Stimulated activated memory B cell treated with anti-CD40 and anti-IgM and Interleukin-4, amounts not matched to agents 10 μg/mL and 1 μg/mL and 100 μg/mL, for 72 hours (primary cell): ENCODE measurements at regions not wholly inside any gene's neighbourhood (a gene's known extent, or its start where the extent isn't known, plus 50 kb on each side); places are given as distances from the start of the nearest gene placed in this dataset.
"Not testable (repeated sequence)": the region's sequence is repeated elsewhere in the genome, so short reads cannot be mapped to it uniquely, and the experiment has no call there.

Experiments
- ATAC-seq: fragments of 150-1000 bp; cut with Tn5 transposase; 2 replicates; pipeline ENCODE4 v1.10.0; 2021
- H3K27ac Mint-ChIP-seq: one replicate; pipeline ENCODE4 v1.8.0; 2022; ENCODE audit warnings: mild to moderate bottlenecking, mixed read lengths
- H3K27me3 Mint-ChIP-seq: one replicate; pipeline ENCODE4 v1.8.0; 2022; ENCODE audit warnings: mixed read lengths
- H3K36me3 Mint-ChIP-seq: one replicate; pipeline ENCODE4 v1.8.0; 2022; ENCODE audit warnings: mixed read lengths
- H3K4me1 Mint-ChIP-seq: one replicate; pipeline ENCODE4 v1.8.0; 2022; ENCODE audit warnings: mixed read lengths
- H3K4me3 Mint-ChIP-seq: one replicate; pipeline ENCODE4 v1.8.0; 2022; ENCODE audit warnings: mild to moderate bottlenecking, moderate library complexity, mixed read lengths
- H3K9me3 Mint-ChIP-seq: one replicate; pipeline ENCODE4 v1.8.0; 2022; ENCODE audit warnings: mixed read lengths

DNA sequence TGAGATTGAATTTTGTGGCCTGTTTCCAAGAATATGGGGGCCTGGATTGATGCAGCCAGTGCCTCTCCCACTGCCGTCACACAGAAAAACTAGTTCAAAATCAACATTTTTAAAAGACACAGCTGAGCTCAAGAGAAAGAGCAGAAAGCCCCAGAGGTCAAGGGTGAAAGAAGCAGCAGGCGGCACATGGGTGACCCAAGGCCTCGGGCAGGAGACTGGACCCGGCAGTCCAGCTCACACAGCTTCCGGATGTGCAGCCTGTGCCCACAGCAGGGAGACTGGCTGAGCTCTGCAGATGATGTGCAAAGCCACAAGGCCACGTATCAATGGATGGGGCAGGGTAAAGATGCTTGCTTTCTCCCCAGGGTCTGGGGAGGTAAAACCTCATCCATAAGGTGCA is 50.4 kb upstream of the RNF32 start:
- no peaks in the 10 kb centered on the region for H3K27me3 Mint-ChIP-seq
- ATAC-seq = no peak
- H3K4me1 Mint-ChIP-seq = no peaks in the 10 kb centered on the region
- H3K9me3 Mint-ChIP-seq = peaks cover 19% of the 10 kb centered on the region
- H3K36me3 Mint-ChIP-seq = peaks cover 35% of the 10 kb centered on the region
- no peak overlapping the region for H3K27ac Mint-ChIP-seq
- no peak overlapping the region for H3K4me3 Mint-ChIP-seq

DNA sequence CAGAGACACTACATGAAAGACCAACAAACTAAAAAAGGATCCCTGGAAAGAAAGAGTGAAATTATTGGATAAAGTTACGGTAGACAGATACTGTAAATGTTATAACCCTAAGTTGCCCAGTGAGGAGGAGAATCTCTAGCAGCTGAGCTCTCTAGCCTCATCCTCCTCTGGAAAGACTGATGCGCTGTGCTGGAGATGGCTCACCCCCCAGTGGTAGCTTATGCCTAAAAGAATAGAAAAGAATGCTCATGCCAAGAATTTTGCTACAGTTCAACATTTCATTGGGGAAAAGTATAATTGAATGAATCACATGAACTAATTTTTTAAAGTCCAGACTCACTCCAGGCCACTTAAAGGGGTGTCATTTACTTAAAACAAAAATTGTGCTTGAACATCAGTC is 50.8 kb upstream of the RNF32 start:
- no peaks in the 10 kb centered on the region for H3K4me1 Mint-ChIP-seq
- H3K27ac Mint-ChIP-seq = no peak overlapping the region
- no peak overlapping the region for H3K4me3 Mint-ChIP-seq
- H3K27me3 Mint-ChIP-seq = no peaks in the 10 kb centered on the region
- peaks cover 19% of the 10 kb centered on the region for H3K9me3 Mint-ChIP-seq
- H3K36me3 Mint-ChIP-seq = peaks cover 34% of the 10 kb centered on the region
- ATAC-seq = no peak

DNA sequence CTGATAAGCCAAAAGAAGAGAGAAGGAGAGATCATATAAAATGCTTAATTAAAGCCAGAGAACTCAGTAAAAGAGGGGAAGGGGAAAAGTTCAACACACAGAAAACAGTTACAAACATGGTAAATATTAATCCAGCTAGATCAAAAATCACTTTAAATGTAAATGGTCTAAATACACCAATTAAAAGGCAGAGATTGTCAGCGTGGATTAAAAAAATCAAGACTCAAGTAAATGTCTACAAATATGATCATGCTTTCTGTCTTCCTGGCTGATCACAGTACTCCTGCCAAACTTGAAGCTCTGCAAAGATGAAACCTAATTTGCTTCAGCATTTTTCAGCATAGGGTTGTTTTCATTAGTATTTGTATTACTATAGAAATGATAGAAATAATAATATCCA is 54.6 kb upstream of the RNF32 start:
- Mint-ChIP-seq H3K36me3 (peaks cover 17% of the 10 kb centered on the region), H3K9me3 (peaks cover 15% of the 10 kb centered on the region), H3K27me3 (no peaks in the 10 kb centered on the region), H3K27ac (no peak overlapping the region), H3K4me1 (no peaks in the 10 kb centered on the region), H3K4me3 (no peak overlapping the region)
- no peak for ATAC-seq

DNA sequence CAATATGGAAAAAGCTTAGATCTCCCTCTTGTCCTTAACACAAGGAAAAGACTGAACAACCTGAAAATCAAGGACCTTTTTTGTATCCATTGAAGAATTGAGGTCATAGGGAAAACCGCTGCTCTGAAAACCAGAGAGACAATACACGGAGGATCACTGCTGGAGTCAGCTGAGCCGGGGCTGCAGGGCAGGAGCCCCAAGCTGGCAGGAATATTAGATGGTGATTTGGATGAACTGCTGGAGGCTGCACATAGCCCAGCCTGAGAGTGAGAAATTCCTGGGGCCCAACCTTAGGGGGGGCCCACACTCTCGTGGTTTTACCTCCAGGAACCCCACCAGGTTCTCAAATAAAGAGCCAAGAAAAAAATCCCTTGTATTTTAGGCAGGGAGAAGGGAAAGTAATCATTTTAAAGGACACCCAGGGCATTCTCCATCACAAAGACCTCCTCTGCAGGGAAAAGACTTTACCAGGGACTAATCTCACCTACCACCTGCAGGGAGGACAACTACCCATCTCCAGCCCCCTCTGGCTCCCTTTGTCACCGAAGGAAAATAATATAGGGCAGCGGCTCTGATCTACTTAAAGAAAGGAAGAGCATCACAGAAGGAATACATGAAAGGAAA is 55.4 kb upstream of the RNF32 start:
- Mint-ChIP-seq H3K36me3 (peaks cover 17% of the 10 kb centered on the region), H3K27ac (no peak overlapping the region), H3K4me3 (no peak overlapping the region), H3K4me1 (no peaks in the 10 kb centered on the region), H3K27me3 (no peaks in the 10 kb centered on the region), H3K9me3 (peaks cover 15% of the 10 kb centered on the region)
- ATAC-seq = no peak

DNA sequence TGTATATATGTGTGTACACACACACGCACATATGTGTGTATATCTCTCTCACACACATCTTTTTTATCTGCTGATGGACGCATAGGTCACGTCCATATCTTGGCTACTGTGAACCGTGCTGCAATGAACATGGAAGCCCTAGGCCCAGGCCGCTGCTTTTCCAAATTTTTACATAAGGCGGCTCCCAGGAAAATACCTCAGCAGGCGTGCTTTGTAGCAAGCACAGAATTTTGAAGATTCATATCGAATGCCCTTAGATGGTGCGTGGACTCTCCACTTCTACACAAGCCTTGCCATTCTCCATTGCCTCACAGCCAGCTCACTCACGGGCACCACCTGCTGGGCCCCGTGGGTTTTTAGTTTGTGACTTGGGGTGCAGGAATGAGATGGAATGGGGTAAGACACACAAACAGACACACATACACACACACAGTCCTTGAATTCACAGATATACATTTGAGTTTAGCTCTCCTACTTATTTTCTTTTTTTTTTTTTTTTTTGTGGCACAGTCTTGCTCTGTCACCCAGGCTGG is 57.9 kb upstream of the RNF32 start:
- Mint-ChIP-seq H3K36me3 (peaks cover 17% of the 10 kb centered on the region), H3K27ac (no peak overlapping the region), H3K4me3 (no peak overlapping the region), H3K9me3 (peaks cover 15% of the 10 kb centered on the region), H3K27me3 (peaks cover 9% of the 10 kb centered on the region), H3K4me1 (no peaks in the 10 kb centered on the region)
- ATAC-seq = no peak

DNA sequence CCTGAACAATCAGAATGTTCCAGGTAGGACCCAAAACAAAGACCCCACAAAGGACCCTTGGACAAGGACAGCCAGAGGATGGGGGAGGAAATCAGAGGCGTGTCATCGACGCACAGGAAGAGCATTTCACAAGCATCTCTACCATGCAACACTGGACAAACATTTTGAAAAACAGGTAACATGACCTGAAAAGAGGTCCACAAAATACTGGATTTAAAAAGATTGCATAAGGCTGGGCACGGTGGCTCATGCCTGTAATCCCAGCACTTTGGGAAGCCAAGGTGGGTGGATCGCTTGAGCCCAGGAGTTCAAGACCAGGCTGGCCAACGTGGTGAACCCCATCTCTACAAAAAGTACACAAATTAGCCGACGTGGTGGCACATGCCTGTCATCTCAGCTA is 60.5 kb upstream of the RNF32 start:
- Mint-ChIP-seq H3K27ac (no peak overlapping the region), H3K36me3 (peaks cover 1% of the 10 kb centered on the region), H3K4me3 (no peak overlapping the region), H3K9me3 (peaks cover 4% of the 10 kb centered on the region), H3K4me1 (no peaks in the 10 kb centered on the region), H3K27me3 (peaks cover 19% of the 10 kb centered on the region)
- ATAC-seq = no peak

DNA sequence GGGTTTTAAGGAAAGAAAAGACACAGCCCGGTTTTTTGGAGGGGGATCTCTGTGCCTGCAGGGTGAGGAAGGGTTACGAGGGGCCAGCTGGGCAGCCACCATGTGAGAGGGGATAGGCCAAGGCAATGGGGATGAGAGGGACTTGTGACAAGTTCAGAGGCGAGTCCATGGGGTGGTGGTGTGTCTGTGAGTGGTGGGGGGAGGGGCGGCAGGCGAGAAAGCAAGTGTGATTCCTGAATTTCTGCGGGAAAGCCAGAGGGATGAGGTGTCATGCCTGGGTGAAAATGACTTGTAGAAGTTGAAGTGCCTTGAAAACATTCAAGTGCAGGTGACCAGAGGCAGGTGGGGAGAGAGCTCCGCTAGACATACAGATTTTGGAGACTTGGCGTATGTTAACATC is 61.0 kb upstream of the RNF32 start:
- Mint-ChIP-seq H3K36me3 (no peaks in the 10 kb centered on the region), H3K9me3 (peaks cover 3% of the 10 kb centered on the region), H3K27me3 (peaks cover 20% of the 10 kb centered on the region), H3K4me1 (no peaks in the 10 kb centered on the region), H3K27ac (no peak overlapping the region), H3K4me3 (no peak overlapping the region)
- ATAC-seq = no peak

DNA sequence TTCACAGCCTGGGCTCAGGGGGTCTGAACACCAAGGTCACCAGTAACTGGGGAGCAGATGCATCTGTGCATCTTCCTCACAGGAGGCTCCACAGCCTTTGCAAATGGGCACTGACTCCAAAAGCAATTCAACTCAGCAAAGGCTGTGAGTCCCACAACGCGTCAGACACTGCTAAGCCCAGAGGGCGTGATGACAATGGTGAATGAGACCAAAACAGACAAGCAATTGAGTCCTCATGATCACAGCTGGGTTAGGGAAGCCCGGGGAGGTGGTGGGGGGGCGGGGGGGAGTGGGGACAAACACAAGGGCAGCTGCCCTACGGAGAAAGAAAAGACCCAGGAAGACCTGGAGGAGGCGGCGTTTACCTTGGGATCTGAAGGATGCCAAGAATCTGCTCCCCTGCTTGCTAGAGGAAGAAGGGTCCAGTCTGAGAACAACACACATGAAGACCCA is 61.6 kb upstream of the RNF32 start:
- H3K4me1 Mint-ChIP-seq = no peaks in the 10 kb centered on the region
- peaks cover 26% of the 10 kb centered on the region for H3K27me3 Mint-ChIP-seq
- no peaks in the 10 kb centered on the region for H3K36me3 Mint-ChIP-seq
- H3K4me3 Mint-ChIP-seq = no peak overlapping the region
- ATAC-seq = no peak
- no peak overlapping the region for H3K27ac Mint-ChIP-seq
- peaks cover 3% of the 10 kb centered on the region for H3K9me3 Mint-ChIP-seq

DNA sequence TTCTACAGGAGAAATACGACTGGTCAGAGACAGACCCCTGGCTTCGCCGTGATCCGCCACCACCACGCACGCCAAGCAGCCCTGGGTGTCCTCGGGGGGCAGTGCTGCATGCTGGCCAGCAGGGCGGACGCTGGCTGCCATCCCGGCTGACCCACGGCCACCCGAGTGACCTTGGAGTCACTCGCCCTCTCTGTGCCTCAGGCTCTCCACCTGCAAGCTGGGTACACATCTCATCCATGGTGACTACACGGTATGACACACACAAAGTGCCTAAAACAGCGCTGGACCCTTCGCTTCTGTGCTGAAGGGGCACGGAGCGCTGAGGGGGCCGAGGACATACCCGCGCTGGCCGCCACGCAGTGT is 62.0 kb upstream of the RNF32 start:
- no peak for ATAC-seq
- H3K36me3 Mint-ChIP-seq = peaks cover 2% of the 10 kb centered on the region
- no peaks in the 10 kb centered on the region for H3K4me1 Mint-ChIP-seq
- H3K9me3 Mint-ChIP-seq = peaks cover 5% of the 10 kb centered on the region
- H3K4me3 Mint-ChIP-seq = no peak overlapping the region
- H3K27me3 Mint-ChIP-seq = peaks cover 30% of the 10 kb centered on the region
- no peak overlapping the region for H3K27ac Mint-ChIP-seq

DNA sequence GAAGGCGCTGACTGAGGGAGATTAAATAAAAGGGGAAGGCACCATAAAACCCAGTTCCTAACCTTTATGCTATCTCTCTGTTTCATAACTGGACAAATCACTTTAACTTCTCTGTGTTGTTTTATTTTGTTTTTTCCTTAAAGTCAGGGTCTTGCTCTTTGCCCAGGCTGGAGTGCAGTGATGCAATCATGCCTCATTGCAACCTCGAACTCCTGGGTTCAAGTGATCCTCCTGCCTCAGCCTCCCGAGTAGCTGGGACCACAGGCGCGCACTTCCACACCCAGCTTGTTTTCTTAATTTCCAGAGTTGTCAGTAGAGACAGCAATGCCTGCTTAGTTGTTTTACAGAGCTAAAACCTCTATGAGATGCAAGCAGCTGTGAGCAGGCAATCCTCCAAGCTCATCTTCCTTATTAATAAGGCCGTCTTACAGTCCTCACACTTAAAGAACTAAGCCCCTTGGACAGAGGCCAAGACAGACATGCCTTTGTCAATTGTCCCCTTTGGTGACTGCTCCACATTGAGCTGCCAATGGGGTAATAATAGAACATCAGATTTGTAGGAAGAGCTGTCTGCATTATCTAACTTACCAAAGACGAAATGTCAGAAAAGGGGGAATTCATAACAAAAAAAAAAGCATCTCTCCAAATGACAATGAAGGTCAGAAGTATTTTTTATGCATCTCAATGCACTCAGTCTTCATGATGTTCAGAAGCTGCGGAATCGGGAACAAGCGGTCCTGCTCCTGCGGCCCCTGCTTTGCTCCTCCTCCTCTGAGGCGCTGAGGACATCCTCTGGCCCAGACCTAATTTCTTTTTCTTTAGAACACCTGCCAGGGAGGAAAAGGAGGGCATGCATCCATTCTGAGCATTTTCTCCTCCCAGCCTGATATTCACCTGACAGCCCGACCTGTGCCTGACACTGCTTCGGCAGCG is 62.7 kb upstream of the RNF32 start:
- Mint-ChIP-seq H3K4me3 (no peak overlapping the region), H3K27me3 (peaks cover 37% of the 10 kb centered on the region), H3K27ac (no peak overlapping the region), H3K4me1 (no peaks in the 10 kb centered on the region), H3K9me3 (peaks cover 9% of the 10 kb centered on the region), H3K36me3 (peaks cover 6% of the 10 kb centered on the region)
- no peak for ATAC-seq

DNA sequence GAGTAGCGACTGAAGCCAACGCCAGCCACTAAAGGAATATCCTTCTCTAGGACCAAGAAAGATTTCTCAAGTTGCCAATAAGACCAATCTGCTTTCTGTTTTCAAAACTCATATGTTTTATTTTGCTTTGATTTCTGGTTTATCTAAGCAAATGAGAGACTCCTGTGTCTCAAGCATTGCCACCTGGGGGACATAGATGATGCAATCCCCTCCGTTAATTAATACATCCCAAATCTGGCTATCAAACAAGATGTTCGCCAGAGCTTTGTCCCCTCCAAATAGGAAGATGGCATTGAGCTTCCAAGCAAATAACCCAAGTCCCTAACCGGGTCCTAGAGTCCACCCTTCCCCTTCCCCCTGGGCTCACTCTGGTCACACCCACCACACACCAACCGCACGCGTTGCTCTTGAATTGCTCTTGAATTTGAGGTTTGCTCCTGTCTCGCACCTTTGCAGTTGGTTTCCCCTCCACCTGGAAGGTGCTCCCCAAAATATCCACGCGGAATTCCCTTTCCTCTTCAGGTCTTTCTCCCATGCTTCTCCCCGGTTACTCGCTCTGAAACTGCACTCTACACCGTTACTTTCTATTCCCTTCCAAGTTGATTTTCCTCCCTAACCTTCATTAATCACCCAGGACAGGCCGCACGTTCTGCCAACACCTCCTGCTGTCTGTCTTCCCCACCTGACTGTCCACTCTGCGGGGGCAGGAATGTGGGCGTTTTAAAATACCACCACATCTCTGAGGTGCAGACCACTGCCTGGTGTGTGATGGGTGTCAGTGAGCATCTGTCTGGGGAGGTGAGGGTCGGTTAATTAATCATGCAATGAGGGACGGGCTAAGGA is 64.1 kb upstream of the RNF32 start:
- Mint-ChIP-seq H3K36me3 (peaks cover 6% of the 10 kb centered on the region), H3K9me3 (peaks cover 6% of the 10 kb centered on the region), H3K27ac (no peak overlapping the region), H3K4me1 (no peaks in the 10 kb centered on the region), H3K27me3 (peaks cover 42% of the 10 kb centered on the region), H3K4me3 (no peak overlapping the region)
- ATAC-seq = no peak

DNA sequence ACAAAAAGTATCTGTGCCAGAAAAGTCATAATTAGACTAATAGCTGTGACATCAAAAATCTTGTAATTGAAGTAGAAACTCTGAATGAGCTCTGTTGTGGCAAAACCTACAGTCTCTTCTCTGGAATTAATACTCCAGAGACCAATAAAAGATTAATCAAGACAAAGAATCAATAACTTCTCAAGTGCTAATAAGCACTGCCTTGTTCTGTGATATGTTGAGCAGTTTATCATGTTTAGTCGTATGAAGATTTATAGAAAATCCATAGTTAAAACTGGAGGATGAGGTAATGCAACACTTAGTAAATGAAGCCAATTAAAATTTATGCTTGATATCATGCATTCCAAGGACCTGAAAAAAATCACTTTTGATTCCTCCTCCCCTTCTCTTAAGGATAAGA is 72.3 kb upstream of the RNF32 start:
- Mint-ChIP-seq H3K27ac (no peak overlapping the region), H3K27me3 (peaks cover 9% of the 10 kb centered on the region), H3K4me1 (peaks cover 11% of the 10 kb centered on the region), H3K4me3 (no peak overlapping the region), H3K9me3 (peaks cover 16% of the 10 kb centered on the region), H3K36me3 (peaks cover 12% of the 10 kb centered on the region)
- ATAC-seq = no peak

DNA sequence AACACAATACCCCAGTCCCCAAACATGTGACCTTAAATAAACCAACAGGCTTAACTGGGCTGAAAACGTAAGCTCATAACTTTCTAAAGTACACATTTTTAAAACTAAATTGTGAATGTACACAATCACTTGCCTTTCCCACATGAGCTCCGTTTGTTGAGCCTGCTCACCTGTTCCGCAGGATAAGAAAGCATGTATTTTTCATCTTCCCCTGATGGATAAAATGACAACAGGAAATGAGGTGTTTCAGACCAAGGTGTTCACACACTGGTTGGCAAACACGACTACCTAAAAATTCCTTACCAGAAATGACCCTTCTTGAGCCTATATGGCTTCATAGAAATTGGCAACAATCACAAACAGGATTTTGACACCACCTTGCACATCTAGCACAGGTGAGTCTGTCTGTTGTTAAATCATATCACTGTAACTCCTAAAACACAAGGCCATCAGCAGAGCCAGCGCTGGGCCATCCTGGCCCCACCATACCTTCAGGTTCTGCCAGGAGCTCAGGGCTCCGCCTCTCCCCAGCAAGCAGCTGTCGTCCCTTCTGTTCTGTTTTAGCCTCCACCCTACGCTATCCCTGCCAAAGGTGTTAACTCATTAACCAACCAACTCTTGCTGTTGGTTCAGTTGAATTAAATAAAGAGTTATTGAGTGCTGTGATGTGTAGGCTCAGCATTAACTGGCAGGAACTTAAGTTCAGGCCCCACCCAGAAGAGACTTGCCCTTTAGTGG is 73.6 kb upstream of the RNF32 start:
- ATAC-seq = no peak
- no peak overlapping the region for H3K27ac Mint-ChIP-seq
- H3K36me3 Mint-ChIP-seq = peaks cover 11% of the 10 kb centered on the region
- H3K9me3 Mint-ChIP-seq = peaks cover 15% of the 10 kb centered on the region
- H3K4me3 Mint-ChIP-seq = no peak overlapping the region
- peaks cover 2% of the 10 kb centered on the region for H3K27me3 Mint-ChIP-seq
- H3K4me1 Mint-ChIP-seq = peaks cover 11% of the 10 kb centered on the region

DNA sequence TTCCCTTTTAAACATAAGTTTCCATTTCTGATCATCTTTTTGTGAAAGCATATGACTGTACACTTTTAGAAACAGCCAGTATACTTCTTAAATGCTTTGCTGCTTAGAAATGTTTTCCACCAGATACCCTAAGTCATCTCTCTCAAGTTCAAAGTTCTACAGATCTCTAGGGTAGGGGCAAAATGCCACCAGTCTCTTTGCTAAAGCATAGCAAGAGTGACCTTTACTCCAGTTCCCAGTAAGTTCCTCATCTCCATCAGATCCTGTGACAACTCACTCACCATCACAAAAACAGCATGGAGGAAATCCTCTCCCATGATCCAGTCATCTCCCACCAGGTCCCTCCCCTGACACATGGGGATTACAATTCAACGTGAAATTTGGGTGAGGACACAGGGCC is 75.6 kb upstream of the RNF32 start:
- H3K27me3 Mint-ChIP-seq = peaks cover 20% of the 10 kb centered on the region
- peaks cover 11% of the 10 kb centered on the region for H3K4me1 Mint-ChIP-seq
- H3K4me3 Mint-ChIP-seq, H3K27ac Mint-ChIP-seq, ATAC-seq: not testable (repeated sequence)
- peaks cover 11% of the 10 kb centered on the region for H3K36me3 Mint-ChIP-seq
- peaks cover 15% of the 10 kb centered on the region for H3K9me3 Mint-ChIP-seq
